ENCODE measurements at regions not wholly inside any gene's neighbourhood (a gene's known extent, or its start where the extent isn't known, plus 50 kb on each side); places are given as distances from the start of the nearest gene placed in this dataset.

- no peaks in the 10 kb centered on the region for H3K27me3 ChIP-seq (ENCODE audit: control insufficient read depth in 3 of 3, insufficient read depth in 3 of 3, low read length in 2 of 3)
Measured at GRCh38 chr2:55973673-55974072, 50.1 kb upstream of the EFEMP1 start.

GRCh38 chr2:55976681-55977080 is 53.1 kb upstream of the EFEMP1 start:
- Histone ChIP-seq H3K27ac (ENCODE audit: low read depth in 1 of 2, low read length in 1 of 2) (no peak overlapping the region), H3K9ac (ENCODE audit: insufficient read depth in 1 of 2, low read length in 2 of 2) (no peak overlapping the region), H3K27me3 (ENCODE audit: control insufficient read depth in 3 of 3, insufficient read depth in 3 of 3, low read length in 2 of 3) (no peaks in the 10 kb centered on the region), H3K9me3 (ENCODE audit: control insufficient read depth in 4 of 4, insufficient read depth in 3 of 4, low read length in 3 of 4) (no peaks in the 10 kb centered on the region), H3K4me1 (ENCODE audit: control insufficient read depth in 5 of 5, insufficient read depth in 5 of 5, low read length in 5 of 5) (no peaks in the 10 kb centered on the region), H3K4me3 (no peak overlapping the region), H3K36me3 (ENCODE audit: control insufficient read depth in 4 of 4, insufficient read depth in 4 of 4, low read length in 4 of 4) (no peaks in the 10 kb centered on the region)
- TF ChIP-seq CTCF (IDR thresholded peaks at IDR 0.05; ENCODE audit: control extremely low read depth, extremely low read depth): no peak
- DNase-seq (no peak), ATAC-seq (ENCODE audit: insufficient read depth, low FRiP score) (no peak)

More at GRCh38 chr2:55973673-55974072, 50.1 kb upstream of the EFEMP1 start:
- no peaks in the 10 kb centered on the region for H3K36me3 ChIP-seq (ENCODE audit: control insufficient read depth in 4 of 4, insufficient read depth in 4 of 4, low read length in 4 of 4)
- DNase-seq (no peak), ATAC-seq (ENCODE audit: insufficient read depth, low FRiP score) (no peak)
- no peaks in the 10 kb centered on the region for H3K9me3 ChIP-seq (ENCODE audit: control insufficient read depth in 4 of 4, insufficient read depth in 3 of 4, low read length in 3 of 4)
- TF ChIP-seq CTCF (IDR thresholded peaks at IDR 0.05; ENCODE audit: control extremely low read depth, extremely low read depth): no peak
- H3K4me3 ChIP-seq: no peak overlapping the region
- no peak overlapping the region for H3K9ac ChIP-seq (ENCODE audit: insufficient read depth in 1 of 2, low read length in 2 of 2)
- H3K4me1 ChIP-seq (ENCODE audit: control insufficient read depth in 5 of 5, insufficient read depth in 5 of 5, low read length in 5 of 5): no peaks in the 10 kb centered on the region
- H3K27ac ChIP-seq (ENCODE audit: low read depth in 1 of 2, low read length in 1 of 2): no peak overlapping the region
- WGBS, 2 donors: 87 to 97% methylated on average over 1 of the region's 1 CpG

GRCh38 chr2:55985406-55985805 is 61.8 kb upstream of the EFEMP1 start:
- Histone ChIP-seq H3K9me3 (ENCODE audit: control insufficient read depth in 4 of 4, insufficient read depth in 3 of 4, low read length in 3 of 4) (no peaks in the 10 kb centered on the region), H3K4me1 (ENCODE audit: control insufficient read depth in 5 of 5, insufficient read depth in 5 of 5, low read length in 5 of 5) (no peaks in the 10 kb centered on the region), H3K9ac (ENCODE audit: insufficient read depth in 1 of 2, low read length in 2 of 2) (no peak overlapping the region), H3K27me3 (ENCODE audit: control insufficient read depth in 3 of 3, insufficient read depth in 3 of 3, low read length in 2 of 3) (peaks cover 0 to 3% (median 0%) of the 10 kb centered on the region in 3 donors), H3K36me3 (ENCODE audit: control insufficient read depth in 4 of 4, insufficient read depth in 4 of 4, low read length in 4 of 4) (no peaks in the 10 kb centered on the region), H3K4me3 (no peak overlapping the region), H3K27ac (ENCODE audit: low read depth in 1 of 2, low read length in 1 of 2) (no peak overlapping the region)
- ATAC-seq (ENCODE audit: insufficient read depth, low FRiP score) (no peak), DNase-seq (no peak)
- no peak for TF ChIP-seq CTCF (IDR thresholded peaks at IDR 0.05; ENCODE audit: control extremely low read depth, extremely low read depth)
- 14 to 40% methylated on average over 1 of the region's 1 CpG for WGBS, 2 donors

GRCh38 chr2:55986001-55986400 is 62.4 kb upstream of the EFEMP1 start:
- no peaks in the 10 kb centered on the region for H3K36me3 ChIP-seq (ENCODE audit: control insufficient read depth in 4 of 4, insufficient read depth in 4 of 4, low read length in 4 of 4)
- no peaks in the 10 kb centered on the region for H3K4me1 ChIP-seq (ENCODE audit: control insufficient read depth in 5 of 5, insufficient read depth in 5 of 5, low read length in 5 of 5)
- no peak overlapping the region for H3K27ac ChIP-seq (ENCODE audit: low read depth in 1 of 2, low read length in 1 of 2)
- no peak overlapping the region for H3K4me3 ChIP-seq
- no peaks in the 10 kb centered on the region for H3K9me3 ChIP-seq (ENCODE audit: control insufficient read depth in 4 of 4, insufficient read depth in 3 of 4, low read length in 3 of 4)
- H3K27me3 ChIP-seq (ENCODE audit: control insufficient read depth in 3 of 3, insufficient read depth in 3 of 3, low read length in 2 of 3): peaks cover 0 to 3% (median 0%) of the 10 kb centered on the region in 3 donors
- 78 to 90% methylated on average over 2 of the region's 2 CpGs for WGBS, 2 donors
- no peak for TF ChIP-seq CTCF (IDR thresholded peaks at IDR 0.05; ENCODE audit: control extremely low read depth, extremely low read depth)
- no peak overlapping the region for H3K9ac ChIP-seq (ENCODE audit: insufficient read depth in 1 of 2, low read length in 2 of 2)
- no peak for ATAC-seq (ENCODE audit: insufficient read depth, low FRiP score)
- DNase-seq: no peak

Measured in lung (tissue), 11 donors.